ENCODE measurements at regions not wholly inside any gene's neighbourhood (a gene's known extent, or its start where the extent isn't known, plus 50 kb on each side); places are given as distances from the start of the nearest gene placed in this dataset.

DNA sequence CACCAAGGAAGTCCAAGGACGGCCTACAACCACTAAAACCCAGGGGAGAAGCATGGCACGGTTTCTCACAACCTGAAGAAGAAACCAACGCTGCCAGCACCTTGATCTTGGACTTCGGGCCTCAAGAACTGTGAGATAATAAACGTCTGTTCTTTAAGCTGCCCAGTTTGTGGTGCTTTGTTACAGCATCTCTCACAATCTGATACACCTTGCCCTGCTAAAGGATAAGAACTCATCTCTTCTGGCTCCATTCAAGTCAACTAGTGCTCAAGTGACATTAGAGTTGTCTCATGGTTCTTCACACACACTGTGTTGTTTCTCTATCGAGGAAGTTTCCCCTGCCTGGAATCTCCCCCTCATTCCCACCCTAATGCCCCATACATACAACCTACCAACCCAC is 314.4 kb upstream of the RUNX1 start:
- TF ChIP-seq, protein P1, sequence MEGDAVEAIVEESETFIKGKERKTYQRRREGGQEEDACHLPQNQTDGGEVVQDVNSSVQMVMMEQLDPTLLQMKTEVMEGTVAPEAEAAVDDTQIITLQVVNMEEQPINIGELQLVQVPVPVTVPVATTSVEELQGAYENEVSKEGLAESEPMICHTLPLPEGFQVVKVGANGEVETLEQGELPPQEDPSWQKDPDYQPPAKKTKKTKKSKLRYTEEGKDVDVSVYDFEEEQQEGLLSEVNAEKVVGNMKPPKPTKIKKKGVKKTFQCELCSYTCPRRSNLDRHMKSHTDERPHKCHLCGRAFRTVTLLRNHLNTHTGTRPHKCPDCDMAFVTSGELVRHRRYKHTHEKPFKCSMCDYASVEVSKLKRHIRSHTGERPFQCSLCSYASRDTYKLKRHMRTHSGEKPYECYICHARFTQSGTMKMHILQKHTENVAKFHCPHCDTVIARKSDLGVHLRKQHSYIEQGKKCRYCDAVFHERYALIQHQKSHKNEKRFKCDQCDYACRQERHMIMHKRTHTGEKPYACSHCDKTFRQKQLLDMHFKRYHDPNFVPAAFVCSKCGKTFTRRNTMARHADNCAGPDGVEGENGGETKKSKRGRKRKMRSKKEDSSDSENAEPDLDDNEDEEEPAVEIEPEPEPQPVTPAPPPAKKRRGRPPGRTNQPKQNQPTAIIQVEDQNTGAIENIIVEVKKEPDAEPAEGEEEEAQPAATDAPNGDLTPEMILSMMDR (conservative IDR thresholded peaks at IDR 0.05), result no peak
- no peaks in the 10 kb centered on the region for H3K79me1 ChIP-seq (ENCODE audit: insufficient read depth, low read depth, low read length, poor library complexity, severe bottlenecking)
- H4K91ac ChIP-seq (ENCODE audit: insufficient read length, low read depth, low read length), result no peak overlapping the region
- H3K4me1 ChIP-seq (ENCODE audit: insufficient read depth, low read length), result peaks cover 3% of the 10 kb centered on the region; the same call in 1 of the 2 replicates
- no peak overlapping the region for H3K27ac Mint-ChIP-seq
- no peaks in the 10 kb centered on the region for H3K27me3 Mint-ChIP-seq (ENCODE audit: low read depth)
- H2BK20ac ChIP-seq (ENCODE audit: low read depth, low read length, poor library complexity, severe bottlenecking), result no peak overlapping the region
- H3K27ac ChIP-seq (ENCODE audit: insufficient read length, low read depth, low read length), result no peak overlapping the region
- no peak overlapping the region for H2BK15ac ChIP-seq (ENCODE audit: low read depth, low read length)
- no peaks in the 10 kb centered on the region for H3K23me2 ChIP-seq (ENCODE audit: insufficient read length, low read depth, low read length, poor library complexity, severe bottlenecking)
- H2BK12ac ChIP-seq (ENCODE audit: insufficient read length, low read depth, low read length), result no peak overlapping the region
- H3K4me3 Mint-ChIP-seq, result no peak overlapping the region
- DNase-seq, result no peak
- no CpG with 5 or more reads among the region's 6 CpGs for WGBS (ENCODE audit: extremely low coverage, insufficient read length, low lambda C conversion rate)
- no peak overlapping the region for H2BK120ac ChIP-seq (ENCODE audit: low read depth, low read length, poor library complexity, severe bottlenecking)
- H2AK5ac ChIP-seq (ENCODE audit: insufficient read length, low read length), result no peak overlapping the region
- no peak overlapping the region for H2AFZ ChIP-seq (ENCODE audit: low read length)
- no peak overlapping the region for H3K23ac ChIP-seq (ENCODE audit: insufficient read length, low read depth, low read length)
- H3K36me3 Mint-ChIP-seq (ENCODE audit: insufficient read depth in 1 of 3, low read depth in 3 of 3), result peaks cover 0 to 2% (median 0%) of the 10 kb centered on the region in 3 experiments; a peak in 1 of 7 replicates
- peaks cover 0 to 3% of the 10 kb centered on the region in 2 experiments; a peak in 3 of 5 replicates for H3K9me3 Mint-ChIP-seq
- H2BK5ac ChIP-seq (ENCODE audit: insufficient read length, low read length), result no peak overlapping the region
- H3K4ac ChIP-seq (ENCODE audit: low read depth, low read length), result no peak overlapping the region
- H4K8ac ChIP-seq (replicated peaks; ENCODE audit: insufficient read length, low read depth, low read length), result no peak overlapping the region
- no peak overlapping the region for H3T11ph ChIP-seq (ENCODE audit: low read length)
- no peaks in the 10 kb centered on the region for H3K27me3 ChIP-seq (ENCODE audit: insufficient read depth, low read length)
- H3K4me1 Mint-ChIP-seq, result peaks cover 25 to 26% of the 10 kb centered on the region in 2 experiments
- no peaks in the 10 kb centered on the region for H3K79me2 ChIP-seq (ENCODE audit: insufficient read depth, low read length)
- H4K20me1 ChIP-seq (ENCODE audit: control insufficient read depth, insufficient read depth, insufficient read length), result no peaks in the 10 kb centered on the region
- H3K9ac ChIP-seq (ENCODE audit: extremely low read depth, insufficient read length, low read length), result no peak overlapping the region
- H3K9me3 ChIP-seq (ENCODE audit: control insufficient read depth, low read depth, low read length), result no peaks in the 10 kb centered on the region
- no peak overlapping the region for H3K56ac ChIP-seq (ENCODE audit: insufficient read length, low read depth, low read length)
- no peak overlapping the region for H4K5ac ChIP-seq (ENCODE audit: insufficient read length, low read depth, low read length)
- H3K4me2 ChIP-seq (ENCODE audit: insufficient read depth, insufficient read length, low read length), result no peak overlapping the region
- no peak overlapping the region for H3K14ac ChIP-seq (ENCODE audit: insufficient read depth, low read length)
- H3K18ac ChIP-seq (ENCODE audit: insufficient read length, low read depth, low read length), result no peak overlapping the region

All from H9 (cell line).